Activated CD4-positive, alpha-beta memory T cell treated with anti-CD3 and anti-CD28 coated beads, Interleukin-2, amount 10 ng/mL, durations not matched to agents 7 days and 5 days (primary cell): ENCODE measurements at regions not wholly inside any gene's neighbourhood (a gene's known extent, or its start where the extent isn't known, plus 50 kb on each side); places are given as distances from the start of the nearest gene placed in this dataset.
"Not testable (repeated sequence)": the region's sequence is repeated elsewhere in the genome, so short reads cannot be mapped to it uniquely, and the experiment has no call there.

ENCODE experiments used
- CTCF ChIA-PET: fragments of 350-600 bp; sonication (Branson Sonifier 250); formaldehyde crosslinking; loops from one replicate; lab custom pipeline; 2021; ENCODE audit warnings: antibody characterized with exemption, inconsistent platforms; lab: Charles Lee
- POLR2A ChIA-PET: fragments of 350-600 bp; sonication (Branson Sonifier 250); formaldehyde crosslinking; loops from one replicate; lab custom pipeline; 2021; ENCODE audit warnings: antibody characterized with exemption; lab: Charles Lee
- DNase-seq: peaks from one replicate; pipeline ENCODE4 v3.0.0-alpha.2; 2020
- H3K27ac Mint-ChIP-seq: one replicate; pipeline ENCODE4 v1.8.0; 2021; ENCODE audit warnings: mild to moderate bottlenecking, mixed read lengths
- H3K27me3 Mint-ChIP-seq: one replicate; pipeline ENCODE4 v1.8.0; 2021; ENCODE audit warnings: mixed read lengths
- H3K36me3 Mint-ChIP-seq: one replicate; pipeline ENCODE4 v1.8.0; 2021; ENCODE audit warnings: low read depth, mixed read lengths
- H3K4me1 Mint-ChIP-seq: one replicate; pipeline ENCODE4 v1.8.0; 2021; ENCODE audit warnings: mixed read lengths
- H3K4me3 Mint-ChIP-seq: one replicate; pipeline ENCODE4 v1.8.0; 2021; ENCODE audit warnings: mild to moderate bottlenecking, mixed read lengths
- H3K9me3 Mint-ChIP-seq: one replicate; pipeline ENCODE4 v1.8.0; 2021; ENCODE audit warnings: mixed read lengths

DNA sequence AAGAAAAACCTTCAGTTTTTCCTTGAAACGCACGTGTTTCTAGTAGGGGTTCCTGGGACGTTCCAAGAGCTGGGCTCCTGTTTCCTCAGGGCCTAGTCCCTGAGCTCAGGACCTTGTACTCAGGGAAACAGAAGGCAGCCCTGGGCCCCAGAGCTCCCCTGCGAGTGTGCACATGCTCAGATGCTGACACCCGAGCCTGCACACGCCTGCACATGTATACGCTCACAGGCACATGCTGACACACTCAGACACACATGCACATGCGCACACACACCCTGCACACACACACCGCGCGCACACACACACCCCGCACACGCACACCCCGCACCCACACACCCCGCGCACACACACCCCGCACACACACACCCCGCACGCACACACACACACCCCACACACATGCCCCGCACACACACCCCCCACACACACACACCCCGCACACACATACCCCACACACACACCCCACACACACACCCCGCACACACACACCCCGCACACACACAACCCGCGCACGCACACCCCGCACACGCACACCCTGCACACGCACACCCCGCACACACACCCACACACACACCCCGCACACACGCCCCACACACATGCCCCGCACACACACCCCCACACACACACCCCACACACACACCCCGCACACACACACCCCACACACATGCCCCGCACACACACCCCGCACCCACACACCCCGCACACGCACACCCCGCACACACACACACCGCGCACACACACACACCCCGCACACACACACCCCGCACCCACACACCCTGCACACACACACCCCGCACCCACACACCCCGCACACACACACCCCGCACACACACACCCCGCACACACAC is 52.2 kb downstream of the CALML3 start:
- H3K4me1 Mint-ChIP-seq: no peaks in the 10 kb centered on the region
- ChIA-PET POLR2A (no interaction called here), CTCF (no interaction called here)
- no peaks in the 10 kb centered on the region for H3K36me3 Mint-ChIP-seq
- H3K27ac Mint-ChIP-seq: no peak overlapping the region
- no peak for DNase-seq
- H3K9me3 Mint-ChIP-seq: no peaks in the 10 kb centered on the region
- H3K27me3 Mint-ChIP-seq: peaks cover 7% of the 10 kb centered on the region
- H3K4me3 Mint-ChIP-seq: no peak overlapping the region

DNA sequence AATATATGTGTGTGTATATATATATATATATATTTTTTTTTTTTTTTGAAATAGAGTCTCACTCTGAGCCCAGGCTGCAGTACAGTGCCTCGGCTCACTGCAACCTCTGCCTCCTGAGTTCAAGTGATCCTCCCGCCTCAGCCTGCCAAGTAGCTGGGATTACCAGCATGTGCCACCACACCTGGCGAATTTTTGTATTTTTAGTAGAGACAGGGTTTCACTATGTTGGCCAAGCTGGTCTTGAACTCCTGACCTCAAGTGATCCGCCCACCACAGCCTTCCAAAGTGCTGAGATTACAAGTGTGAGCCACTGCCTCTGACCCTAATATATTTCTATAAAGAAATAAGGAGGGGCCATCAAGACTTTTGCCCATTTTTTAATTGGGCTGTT is 55.3 kb downstream of the CALML3 start:
- CTCF ChIA-PET: interaction anchor here (1.2 kb wide), 1 partner anchor 43 kb away, joined by 3 read pairs; no protein-coding TSS in a partner anchor
- POLR2A ChIA-PET, H3K4me3 Mint-ChIP-seq, H3K9me3 Mint-ChIP-seq, H3K36me3 Mint-ChIP-seq, H3K4me1 Mint-ChIP-seq, H3K27ac Mint-ChIP-seq, DNase-seq: not testable (repeated sequence)
- peaks cover 12% of the 10 kb centered on the region for H3K27me3 Mint-ChIP-seq

DNA sequence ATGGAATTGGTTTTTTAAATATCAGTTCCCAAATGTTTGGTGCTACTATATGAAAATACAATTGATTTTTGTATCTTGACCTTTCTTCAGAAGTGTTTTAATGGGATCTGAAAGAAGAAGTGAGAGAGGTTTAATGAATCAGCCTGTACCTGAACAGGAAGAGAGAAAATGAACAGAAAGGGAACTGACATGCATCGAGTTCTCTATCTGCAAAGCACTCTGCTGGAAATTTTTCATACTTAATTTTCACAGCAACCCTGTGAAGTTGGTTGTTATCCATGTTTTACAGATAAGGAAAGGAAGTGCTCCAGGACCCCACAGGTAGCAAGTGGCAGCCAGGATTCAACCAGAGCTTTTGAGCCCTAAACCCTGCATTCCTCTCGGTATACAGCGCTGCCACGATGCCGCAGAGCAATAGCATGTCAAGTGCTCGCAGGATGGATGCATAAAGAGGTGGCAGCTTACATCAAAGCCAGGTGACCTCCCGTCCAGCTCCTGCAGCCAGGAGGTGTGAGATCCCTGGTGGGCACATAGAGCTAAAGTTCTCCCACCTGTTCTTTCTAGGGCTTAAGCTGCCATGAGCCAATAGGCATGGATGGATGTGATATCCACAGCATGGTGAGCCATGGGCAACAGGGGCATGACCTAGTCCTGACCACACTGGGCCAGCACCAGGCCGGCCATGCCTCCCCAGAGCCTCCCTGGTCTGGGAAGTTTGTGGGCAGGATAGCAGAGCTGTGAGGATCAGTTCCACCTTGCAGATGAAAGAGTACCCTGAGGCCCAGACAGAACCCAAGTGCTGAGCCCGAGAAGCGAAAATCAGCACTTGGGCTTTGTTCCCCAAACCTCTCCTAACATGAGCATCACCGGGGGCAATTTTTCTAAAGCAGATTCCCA is 57.2 kb downstream of the CALML3 start:
- Mint-ChIP-seq H3K27me3 (peaks cover 13% of the 10 kb centered on the region), H3K9me3 (no peaks in the 10 kb centered on the region), H3K4me3 (no peak overlapping the region), H3K36me3 (no peaks in the 10 kb centered on the region), H3K4me1 (no peaks in the 10 kb centered on the region), H3K27ac (no peak overlapping the region)
- no peak for DNase-seq
- POLR2A ChIA-PET: no interaction called here
- CTCF ChIA-PET: no interaction called here

DNA sequence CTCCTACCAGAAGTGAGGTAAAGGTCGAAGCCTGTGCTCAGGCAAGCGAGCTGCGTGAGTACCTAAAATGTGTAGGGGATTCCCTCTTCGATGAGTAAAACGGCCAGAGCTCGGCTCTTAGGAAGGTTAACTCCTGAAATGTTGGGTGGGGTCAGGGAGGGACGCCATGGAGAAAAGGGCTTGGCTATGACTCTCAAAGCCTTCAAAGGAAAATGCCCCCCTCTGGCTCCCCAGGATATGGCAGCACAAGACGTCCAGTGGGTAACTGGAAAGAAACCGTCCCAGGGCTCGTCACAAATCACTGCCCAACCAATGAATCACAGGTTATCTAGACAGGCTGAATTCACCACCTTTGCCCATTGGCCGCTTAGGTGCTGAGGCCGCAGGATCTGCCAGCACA is 58.0 kb downstream of the CALML3 start:
- ChIA-PET POLR2A (no interaction called here), CTCF (interaction anchor here (1.5 kb wide), 1 partner anchor 22 kb away, joined by 3 read pairs; no protein-coding TSS in a partner anchor)
- no peaks in the 10 kb centered on the region for H3K9me3 Mint-ChIP-seq
- H3K27ac Mint-ChIP-seq: no peak overlapping the region
- no peak overlapping the region for H3K4me3 Mint-ChIP-seq
- H3K36me3 Mint-ChIP-seq: no peaks in the 10 kb centered on the region
- no peaks in the 10 kb centered on the region for H3K4me1 Mint-ChIP-seq
- DNase-seq: no peak
- peaks cover 13% of the 10 kb centered on the region for H3K27me3 Mint-ChIP-seq

DNA sequence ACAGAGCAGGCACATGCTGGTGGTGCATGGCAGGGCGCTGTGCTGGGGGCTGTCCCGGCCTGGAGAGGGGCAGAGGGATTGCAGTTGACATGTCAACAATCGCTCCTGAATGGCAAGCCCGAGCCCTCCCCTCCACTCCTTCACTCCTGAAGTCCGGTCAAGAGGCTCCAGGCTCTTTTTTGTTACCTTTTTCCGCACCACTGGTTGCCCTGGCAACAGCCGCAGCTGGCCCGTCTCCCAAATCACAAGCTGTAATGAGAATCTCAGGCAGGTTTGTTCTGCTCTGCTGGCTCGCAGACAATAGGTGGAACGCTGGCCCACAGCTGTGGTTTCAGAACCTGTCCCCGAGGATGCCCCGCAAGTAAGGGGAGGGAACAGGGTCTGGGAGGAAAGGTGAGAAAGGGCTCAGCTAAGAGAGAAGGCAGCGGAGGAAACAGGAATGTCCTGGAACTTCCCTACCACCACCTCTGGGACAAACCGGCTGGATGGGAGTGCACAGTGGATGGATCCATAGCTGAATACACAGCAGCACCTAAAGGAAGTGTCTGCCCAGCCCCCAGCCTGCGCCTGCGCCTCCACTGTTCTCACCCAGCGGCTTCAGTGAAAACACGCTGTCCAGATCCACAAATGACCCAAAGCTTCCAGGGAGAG is 58.9 kb downstream of the CALML3 start:
- DNase-seq: no peak
- Mint-ChIP-seq H3K4me3 (no peak overlapping the region), H3K27ac (no peak overlapping the region), H3K27me3 (peaks cover 13% of the 10 kb centered on the region), H3K4me1 (no peaks in the 10 kb centered on the region), H3K36me3 (no peaks in the 10 kb centered on the region), H3K9me3 (no peaks in the 10 kb centered on the region)
- ChIA-PET POLR2A (no interaction called here), CTCF (interaction anchor here (1.4 to 1.5 kb wide), 2 partner anchors 21 to 40 kb away, joined by 3 to 5 read pairs; no protein-coding TSS in a partner anchor)

DNA sequence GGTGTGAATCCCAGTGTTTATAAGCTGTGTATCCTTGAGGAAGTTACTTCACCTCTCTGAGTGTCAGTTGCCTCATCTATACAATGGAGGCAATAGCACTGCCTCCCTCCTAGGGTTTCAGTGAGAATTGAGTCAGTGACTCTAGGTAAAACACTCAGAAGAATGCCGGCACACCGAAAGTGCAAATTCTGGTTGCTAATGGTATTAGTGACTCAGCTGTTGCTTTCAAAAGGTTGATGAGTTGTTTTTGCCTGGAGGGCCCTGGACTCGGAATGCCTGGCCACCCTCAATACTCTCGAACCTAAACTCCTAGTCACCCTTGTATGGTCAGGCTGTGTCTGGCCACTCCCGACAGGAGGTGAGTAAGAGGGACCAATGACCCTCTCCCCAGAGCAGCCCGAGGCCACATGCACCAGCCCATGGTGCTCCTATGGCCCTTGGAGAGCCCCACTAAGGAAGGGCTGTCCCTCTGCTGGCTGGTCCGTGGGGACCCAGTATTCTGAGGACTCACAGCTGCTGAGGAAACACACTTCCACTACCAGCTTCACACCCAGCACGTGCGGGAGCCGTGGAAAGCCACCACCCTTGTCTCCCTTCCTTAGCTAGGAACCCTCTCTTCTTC is 60.2 kb downstream of the CALML3 start:
- Mint-ChIP-seq H3K9me3 (no peaks in the 10 kb centered on the region), H3K27ac (no peak overlapping the region), H3K4me3 (no peak overlapping the region), H3K4me1 (peaks cover 4% of the 10 kb centered on the region), H3K36me3 (no peaks in the 10 kb centered on the region), H3K27me3 (peaks cover 10% of the 10 kb centered on the region)
- CTCF ChIA-PET: interaction anchor here (1.4 kb wide), 1 partner anchor 38 kb away, joined by 5 read pairs; no protein-coding TSS in a partner anchor
- DNase-seq: no peak
- POLR2A ChIA-PET: interaction anchor here (1.2 kb wide), 1 partner anchor 9 kb away, joined by 3 read pairs; no protein-coding TSS in a partner anchor

DNA sequence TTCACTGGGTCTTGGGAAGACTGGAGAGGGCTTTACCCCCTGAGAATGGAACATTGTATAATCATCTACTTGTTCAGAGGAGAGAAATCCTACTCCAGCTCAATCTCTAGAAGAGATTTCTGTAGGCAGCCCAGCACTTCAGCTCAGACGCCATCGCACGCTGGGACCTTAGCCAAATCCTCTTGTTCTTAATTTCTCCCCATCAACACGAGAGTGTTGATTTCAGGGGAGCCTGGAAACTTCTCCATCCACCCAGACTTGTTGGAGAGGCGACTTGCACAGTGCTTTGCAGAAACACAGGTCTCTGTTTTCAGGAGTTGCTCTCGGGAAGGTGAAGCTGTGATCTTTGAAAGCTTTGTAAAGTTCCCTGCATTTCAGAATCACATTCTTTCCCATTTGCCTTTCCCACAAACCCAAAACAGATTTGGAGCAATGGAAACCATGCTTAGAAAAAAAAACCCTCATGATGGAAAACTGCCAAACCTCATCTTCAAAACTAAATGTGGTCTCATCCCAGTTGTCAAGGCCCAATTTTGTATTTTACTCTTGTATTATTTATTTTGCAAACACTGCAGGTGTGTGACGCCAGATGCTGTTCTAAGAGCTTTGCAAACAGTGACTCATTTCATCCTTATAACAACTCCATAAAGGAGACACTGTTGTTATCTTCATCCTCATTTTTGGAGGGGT is 60.9 kb downstream of the CALML3 start:
- CTCF ChIA-PET: no interaction called here
- no peaks in the 10 kb centered on the region for H3K36me3 Mint-ChIP-seq
- no peak for DNase-seq
- no peaks in the 10 kb centered on the region for H3K9me3 Mint-ChIP-seq
- no peak overlapping the region for H3K4me3 Mint-ChIP-seq
- POLR2A ChIA-PET: interaction anchor here (1.2 kb wide), 1 partner anchor 9 kb away, joined by 3 read pairs; no protein-coding TSS in a partner anchor
- H3K27ac Mint-ChIP-seq: no peak overlapping the region
- peaks cover 5% of the 10 kb centered on the region for H3K4me1 Mint-ChIP-seq
- H3K27me3 Mint-ChIP-seq: peaks cover 8% of the 10 kb centered on the region

DNA sequence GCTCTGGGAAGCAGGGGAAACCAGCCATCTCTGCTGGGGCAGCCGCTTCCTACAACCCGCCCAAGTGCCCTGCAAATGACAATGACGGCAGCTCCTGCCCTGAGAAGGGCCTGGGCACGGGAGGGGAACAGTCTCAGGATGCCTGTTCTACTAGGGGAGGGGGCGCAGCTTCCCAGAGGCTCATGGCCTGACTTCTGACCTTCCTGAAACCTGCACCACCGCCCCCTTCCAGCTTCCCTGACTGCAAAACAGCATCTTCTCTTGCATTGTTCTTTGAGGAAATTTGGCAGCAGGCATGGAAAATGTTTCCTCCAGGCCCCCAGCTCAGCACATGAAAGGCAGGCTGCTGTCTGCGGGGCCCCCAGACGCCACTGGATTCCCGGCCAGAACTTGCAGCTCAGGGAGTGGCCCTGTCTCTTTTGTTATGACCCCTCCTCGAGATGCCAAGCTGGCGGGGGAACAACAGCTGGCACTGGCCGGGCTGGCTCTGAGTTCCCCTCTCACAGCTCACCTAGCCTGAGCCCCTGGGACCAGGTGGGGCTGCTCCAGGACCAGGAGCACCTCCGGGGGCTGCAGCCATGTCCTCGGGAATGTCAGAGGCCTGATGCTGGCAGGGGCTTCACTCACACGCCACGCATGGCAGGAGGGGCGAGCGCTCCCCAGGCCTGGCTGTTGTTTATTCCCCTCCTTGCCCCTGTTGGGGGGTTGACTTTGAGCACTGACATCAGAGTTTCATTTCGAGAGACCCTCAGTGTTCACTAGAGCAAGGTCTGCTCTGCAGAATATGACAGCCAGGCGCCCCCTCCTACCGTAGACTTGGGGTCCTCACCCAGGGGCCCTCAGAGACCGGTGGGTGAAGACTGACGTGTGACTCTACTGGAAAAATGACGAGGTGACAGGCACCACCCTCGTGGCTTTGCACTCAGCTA is 62.7 kb downstream of the CALML3 start:
- DNase-seq: no peak
- Mint-ChIP-seq H3K36me3 (no peaks in the 10 kb centered on the region), H3K27me3 (peaks cover 9% of the 10 kb centered on the region), H3K4me3 (no peak overlapping the region), H3K4me1 (peaks cover 8% of the 10 kb centered on the region), H3K9me3 (no peaks in the 10 kb centered on the region), H3K27ac (no peak overlapping the region)
- CTCF ChIA-PET: interaction anchor here (0.6 kb wide), 1 partner anchor 153 kb away, joined by 6 read pairs; no protein-coding TSS in a partner anchor
- POLR2A ChIA-PET: no interaction called here

DNA sequence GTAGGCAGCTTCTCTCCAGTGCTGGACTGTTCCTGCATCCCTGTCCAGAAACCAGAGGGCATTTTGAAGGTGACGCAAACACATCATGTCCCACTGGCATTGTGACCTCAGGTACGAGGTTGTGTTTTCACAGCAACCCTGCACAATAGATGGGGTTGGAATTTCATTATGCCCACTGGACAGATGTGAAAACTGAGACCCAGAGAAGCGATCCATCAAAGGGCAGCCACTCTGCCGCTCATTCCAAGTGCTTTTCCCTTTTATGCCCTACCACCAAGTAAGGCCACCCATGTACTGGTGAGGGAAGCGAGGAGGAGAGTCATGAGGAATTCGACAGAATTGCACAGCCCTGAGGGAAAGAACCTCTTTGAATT is 63.3 kb downstream of the CALML3 start:
- DNase-seq: no peak
- no peak overlapping the region for H3K27ac Mint-ChIP-seq
- ChIA-PET CTCF (interaction anchor here (0.6 kb wide), 1 partner anchor 153 kb away, joined by 6 read pairs; no protein-coding TSS in a partner anchor), POLR2A (no interaction called here)
- no peaks in the 10 kb centered on the region for H3K9me3 Mint-ChIP-seq
- H3K4me1 Mint-ChIP-seq: peaks cover 8% of the 10 kb centered on the region
- no peak overlapping the region for H3K4me3 Mint-ChIP-seq
- H3K27me3 Mint-ChIP-seq: peaks cover 11% of the 10 kb centered on the region
- no peaks in the 10 kb centered on the region for H3K36me3 Mint-ChIP-seq

DNA sequence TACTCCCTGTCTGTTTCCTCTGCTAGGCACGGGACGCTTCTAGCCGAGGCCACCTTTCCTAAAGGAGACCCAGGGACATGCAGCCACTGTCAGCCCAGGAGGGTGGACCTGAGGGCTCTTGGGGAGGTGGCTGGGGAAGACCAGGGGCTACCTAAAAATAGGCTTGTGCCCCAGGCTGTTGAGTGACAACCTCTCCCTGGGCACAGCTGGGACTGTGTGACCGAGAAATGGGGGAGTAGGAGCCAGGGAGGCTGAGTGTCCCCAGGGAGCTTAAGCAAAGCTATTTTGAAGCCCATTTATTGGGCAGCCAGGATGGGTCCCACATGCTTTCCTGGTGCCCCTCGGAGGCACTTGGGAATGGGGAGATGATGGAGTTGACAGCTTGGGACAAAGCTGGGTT is 63.8 kb downstream of the CALML3 start:
- no peak overlapping the region for H3K27ac Mint-ChIP-seq
- peaks cover 9% of the 10 kb centered on the region for H3K27me3 Mint-ChIP-seq
- POLR2A ChIA-PET: no interaction called here

More for the DNA sequence above, 63.8 kb downstream of the CALML3 start:
- CTCF ChIA-PET: no interaction called here
- no peak overlapping the region for H3K4me3 Mint-ChIP-seq
- DNase-seq: no peak
- H3K36me3 Mint-ChIP-seq: no peaks in the 10 kb centered on the region
- no peaks in the 10 kb centered on the region for H3K9me3 Mint-ChIP-seq
- peaks cover 8% of the 10 kb centered on the region for H3K4me1 Mint-ChIP-seq
